ENCODE measurements at regions not wholly inside any gene's neighbourhood (a gene's known extent, or its start where the extent isn't known, plus 50 kb on each side); places are given as distances from the start of the nearest gene placed in this dataset.
"Not testable (repeated sequence)": the region's sequence is repeated elsewhere in the genome, so short reads cannot be mapped to it uniquely, and the experiment has no call there.

GRCh38 chr15:93932164-93932776 lies 299.1 kb upstream of the MCTP2 start:
- Histone ChIP-seq H3K27me3 (ENCODE audit: control insufficient read depth, insufficient read depth, low read length) (no peaks in the 10 kb centered on the region), H3K4me1 (ENCODE audit: control insufficient read depth in 2 of 3, insufficient read depth in 2 of 3, low read depth in 1 of 3, low read length in 3 of 3) (no peaks in the 10 kb centered on the region), H3K4me3 (ENCODE audit: low read length in 3 of 3) (no peak overlapping the region), H3K27ac (ENCODE audit: low read depth in 2 of 2, low read length in 2 of 2) (no peak overlapping the region), H3K9ac (ENCODE audit: low read length in 3 of 3) (no peak overlapping the region), H3K9me3 (ENCODE audit: control insufficient read depth in 2 of 3, insufficient read depth in 1 of 3, low read length in 3 of 3) (no peaks in the 10 kb centered on the region), H3K36me3 (ENCODE audit: control insufficient read depth in 2 of 3, insufficient read depth in 3 of 3, low read length in 3 of 3) (no peaks in the 10 kb centered on the region)
- no peak for FAIRE-seq
- intact Hi-C loops (cut with DNase I) = no loop called here
- TF ChIP-seq, protein P1, sequence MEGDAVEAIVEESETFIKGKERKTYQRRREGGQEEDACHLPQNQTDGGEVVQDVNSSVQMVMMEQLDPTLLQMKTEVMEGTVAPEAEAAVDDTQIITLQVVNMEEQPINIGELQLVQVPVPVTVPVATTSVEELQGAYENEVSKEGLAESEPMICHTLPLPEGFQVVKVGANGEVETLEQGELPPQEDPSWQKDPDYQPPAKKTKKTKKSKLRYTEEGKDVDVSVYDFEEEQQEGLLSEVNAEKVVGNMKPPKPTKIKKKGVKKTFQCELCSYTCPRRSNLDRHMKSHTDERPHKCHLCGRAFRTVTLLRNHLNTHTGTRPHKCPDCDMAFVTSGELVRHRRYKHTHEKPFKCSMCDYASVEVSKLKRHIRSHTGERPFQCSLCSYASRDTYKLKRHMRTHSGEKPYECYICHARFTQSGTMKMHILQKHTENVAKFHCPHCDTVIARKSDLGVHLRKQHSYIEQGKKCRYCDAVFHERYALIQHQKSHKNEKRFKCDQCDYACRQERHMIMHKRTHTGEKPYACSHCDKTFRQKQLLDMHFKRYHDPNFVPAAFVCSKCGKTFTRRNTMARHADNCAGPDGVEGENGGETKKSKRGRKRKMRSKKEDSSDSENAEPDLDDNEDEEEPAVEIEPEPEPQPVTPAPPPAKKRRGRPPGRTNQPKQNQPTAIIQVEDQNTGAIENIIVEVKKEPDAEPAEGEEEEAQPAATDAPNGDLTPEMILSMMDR (IDR thresholded peaks at IDR 0.05; ENCODE audit: borderline replicate concordance, extremely low read depth, insufficient read depth) = no peak
- no peak for DNase-seq

DNA sequence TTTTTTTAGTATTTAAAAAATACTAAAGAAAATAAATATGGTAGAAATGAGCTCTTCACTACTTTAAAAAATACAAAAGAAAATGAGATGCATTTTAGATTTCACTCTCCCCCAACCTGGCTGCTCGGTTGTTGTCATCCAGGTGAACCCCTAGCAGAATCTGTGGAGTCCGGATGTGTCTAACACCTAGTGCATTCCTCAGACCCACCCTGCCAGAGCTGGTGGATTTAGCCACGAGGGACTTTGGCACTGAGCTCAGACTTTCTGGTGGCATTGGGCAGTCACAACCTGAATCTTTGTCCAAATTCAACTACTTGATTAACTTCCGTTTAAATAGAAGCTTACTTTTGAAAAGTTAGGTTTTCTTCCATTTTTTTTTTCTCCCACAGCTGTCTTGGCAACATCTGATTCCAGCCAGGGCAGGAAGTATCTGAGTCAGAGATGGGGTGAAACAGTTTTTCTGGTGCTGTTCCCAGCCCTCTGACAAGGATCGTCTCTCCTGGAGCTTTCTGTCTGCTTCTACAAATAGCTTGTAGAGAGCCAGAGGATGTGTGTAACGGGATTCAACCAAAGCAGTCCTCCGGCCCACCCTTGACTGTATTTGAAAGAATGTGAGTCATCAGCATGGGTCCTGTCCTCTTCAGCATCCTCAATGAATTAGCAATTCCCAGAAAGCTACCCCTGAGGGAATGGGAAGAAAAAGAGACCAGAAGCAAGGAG lies 301.8 kb upstream of the MCTP2 start:
- Histone ChIP-seq H3K9ac (ENCODE audit: low read length in 3 of 3) (no peak overlapping the region), H3K9me3 (ENCODE audit: control insufficient read depth in 2 of 3, insufficient read depth in 1 of 3, low read length in 3 of 3) (no peaks in the 10 kb centered on the region), H3K4me1 (ENCODE audit: control insufficient read depth in 2 of 3, insufficient read depth in 2 of 3, low read depth in 1 of 3, low read length in 3 of 3) (no peaks in the 10 kb centered on the region), H3K36me3 (ENCODE audit: control insufficient read depth in 2 of 3, insufficient read depth in 3 of 3, low read length in 3 of 3) (no peaks in the 10 kb centered on the region), H3K27me3 (ENCODE audit: control insufficient read depth, insufficient read depth, low read length) (no peaks in the 10 kb centered on the region), H3K27ac (ENCODE audit: low read depth in 2 of 2, low read length in 2 of 2) (no peak overlapping the region), H3K4me3 (ENCODE audit: low read length in 3 of 3) (no peak overlapping the region)
- intact Hi-C loops (cut with DNase I) = no loop called here
- FAIRE-seq = no peak
- no peak for DNase-seq
- TF ChIP-seq, protein P1 (IDR thresholded peaks at IDR 0.05; ENCODE audit: borderline replicate concordance, extremely low read depth, insufficient read depth) = no peak

GRCh38 chr15:93920204-93920603 lies 311.2 kb upstream of the MCTP2 start:
- Histone ChIP-seq H3K4me1 (ENCODE audit: control insufficient read depth in 2 of 3, insufficient read depth in 2 of 3, low read depth in 1 of 3, low read length in 3 of 3) (no peaks in the 10 kb centered on the region), H3K9ac (ENCODE audit: low read length in 3 of 3) (no peak overlapping the region), H3K27me3 (ENCODE audit: control insufficient read depth, insufficient read depth, low read length) (no peaks in the 10 kb centered on the region), H3K9me3 (ENCODE audit: control insufficient read depth in 2 of 3, insufficient read depth in 1 of 3, low read length in 3 of 3) (no peaks in the 10 kb centered on the region), H3K27ac (ENCODE audit: low read depth in 2 of 2, low read length in 2 of 2) (no peak overlapping the region), H3K4me3 (ENCODE audit: low read length in 3 of 3) (no peak overlapping the region), H3K36me3 (ENCODE audit: control insufficient read depth in 2 of 3, insufficient read depth in 3 of 3, low read length in 3 of 3) (no peaks in the 10 kb centered on the region)
- FAIRE-seq (no peak), DNase-seq (no peak)
- TF ChIP-seq, protein P1 (IDR thresholded peaks at IDR 0.05; ENCODE audit: borderline replicate concordance, extremely low read depth, insufficient read depth) = no peak
- intact Hi-C loops (cut with DNase I) = no loop called here

GRCh38 chr15:93918801-93919200 lies 312.6 kb upstream of the MCTP2 start:
- DNase-seq; H3K4me3 ChIP-seq (ENCODE audit: low read length in 3 of 3); H3K4me1 ChIP-seq (ENCODE audit: control insufficient read depth in 2 of 3, insufficient read depth in 2 of 3, low read depth in 1 of 3, low read length in 3 of 3); H3K27ac ChIP-seq (ENCODE audit: low read depth in 2 of 2, low read length in 2 of 2); H3K27me3 ChIP-seq (ENCODE audit: control insufficient read depth, insufficient read depth, low read length); H3K36me3 ChIP-seq (ENCODE audit: control insufficient read depth in 2 of 3, insufficient read depth in 3 of 3, low read length in 3 of 3); H3K9ac ChIP-seq (ENCODE audit: low read length in 3 of 3); FAIRE-seq; intact Hi-C loops (cut with DNase I); H3K9me3 ChIP-seq (ENCODE audit: control insufficient read depth in 2 of 3, insufficient read depth in 1 of 3, low read length in 3 of 3): not testable (repeated sequence)

All from kidney (tissue), 13 donors.